ENCODE measurements at regions not wholly inside any gene's neighbourhood (a gene's known extent, or its start where the extent isn't known, plus 50 kb on each side); places are given as distances from the start of the nearest gene placed in this dataset.

DNA sequence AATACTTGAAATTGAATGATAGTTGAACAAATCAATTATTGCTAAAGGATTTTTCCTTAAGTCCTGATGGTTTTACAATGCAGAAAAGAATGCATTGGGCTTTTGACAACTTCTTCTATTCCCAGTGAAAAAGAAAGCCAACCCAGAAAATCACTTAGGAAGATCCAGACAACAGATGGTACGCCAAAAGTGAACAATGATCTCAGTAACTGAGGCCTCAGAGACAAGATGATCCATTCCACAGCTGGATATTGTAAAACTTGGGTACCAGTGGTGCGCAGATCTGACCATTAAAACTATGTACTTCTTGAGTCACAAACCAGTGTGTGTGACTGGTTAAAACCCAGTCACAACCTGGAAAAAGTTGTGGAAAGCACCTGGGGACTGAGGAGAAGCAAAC is 173.5 kb downstream of the ETAA1 start:
- no peak for DNase-seq
- ChIA-PET POLR2A (no interaction called here), CTCF (no interaction called here)
- Mint-ChIP-seq H3K4me3 (ENCODE audit: unreplicated experiment) (no peak overlapping the region), H3K27ac (ENCODE audit: unreplicated experiment) (no peak overlapping the region), H3K9me3 (ENCODE audit: unreplicated experiment) (peaks cover 9% of the 10 kb centered on the region), H3K4me1 (ENCODE audit: low read depth, unreplicated experiment) (no peaks in the 10 kb centered on the region), H3K36me3 (ENCODE audit: insufficient read depth, unreplicated experiment) (no peaks in the 10 kb centered on the region), H3K27me3 (ENCODE audit: insufficient read depth, unreplicated experiment) (peaks cover 3% of the 10 kb centered on the region)
- TF ChIP-seq CTCF (IDR thresholded peaks at IDR 0.05; ENCODE audit: insufficient read depth in 1 of 2, low read depth in 1 of 2, low read length in 1 of 2, severe bottlenecking in 1 of 2, unreplicated experiment in 1 of 2) = no peak
- intact Hi-C loops (cut with micrococcal nuclease; ENCODE audit: unreplicated experiment) = no loop called here
- Histone ChIP-seq H3K9me3 (no peaks in the 10 kb centered on the region), H3K27me3 (replicated peaks; ENCODE audit: control insufficient read depth, insufficient read depth, low read length) (no peaks in the 10 kb centered on the region), H3K4me1 (no peaks in the 10 kb centered on the region; the same call in 1 of the 2 replicates), H3K4me3 (ENCODE audit: low read depth, low read length) (no peak overlapping the region), H3K36me3 (ENCODE audit: control insufficient read depth, insufficient read depth, low read length) (no peaks in the 10 kb centered on the region)
- no TSS peak for BruUV-seq (replicated peaks)

DNA sequence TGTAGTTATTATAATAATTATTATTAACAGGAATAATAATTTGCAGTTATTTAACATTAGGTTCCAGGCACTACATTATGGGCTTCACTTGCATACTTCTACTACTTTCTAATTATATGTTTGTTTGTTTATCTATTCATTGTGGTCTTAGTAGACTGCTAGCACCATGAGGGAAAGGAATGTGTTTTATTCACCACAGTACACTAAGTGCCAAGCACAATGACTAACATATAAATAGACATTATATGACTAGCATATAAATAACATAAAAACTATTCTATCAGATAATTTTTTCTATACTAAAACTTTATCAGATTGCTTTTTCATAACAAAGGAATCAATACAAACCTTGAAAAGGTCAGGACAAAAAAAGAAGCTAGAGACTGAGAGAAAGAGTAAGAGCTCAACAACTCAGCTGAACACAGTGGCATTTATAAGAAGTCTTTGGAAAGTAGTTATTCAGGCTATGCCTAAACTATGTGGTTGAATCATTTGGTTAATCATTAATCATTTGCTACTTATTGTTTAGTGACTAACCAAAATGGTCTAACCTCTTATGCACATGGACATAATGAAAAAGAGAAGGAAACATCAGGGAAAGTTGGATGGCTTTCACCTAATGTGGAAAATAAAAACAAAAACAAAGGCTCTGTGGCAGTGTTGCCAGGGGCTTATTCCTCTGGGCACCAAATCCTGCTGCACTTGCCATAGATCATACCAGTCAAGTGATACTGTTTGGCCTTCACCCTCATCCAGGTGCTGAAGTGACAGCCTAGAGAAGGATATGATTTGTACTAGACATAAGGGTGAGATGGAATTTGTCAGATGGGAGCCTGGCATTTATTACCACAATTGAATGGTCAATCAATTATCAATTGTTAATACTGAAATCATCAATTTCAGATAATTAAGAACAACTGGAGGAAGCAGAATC is 174.9 kb downstream of the ETAA1 start:
- Mint-ChIP-seq H3K4me3 (ENCODE audit: unreplicated experiment) (no peak overlapping the region), H3K36me3 (ENCODE audit: insufficient read depth, unreplicated experiment) (no peaks in the 10 kb centered on the region), H3K27me3 (ENCODE audit: insufficient read depth, unreplicated experiment) (no peaks in the 10 kb centered on the region), H3K4me1 (ENCODE audit: low read depth, unreplicated experiment) (no peaks in the 10 kb centered on the region), H3K27ac (ENCODE audit: unreplicated experiment) (no peak overlapping the region), H3K9me3 (ENCODE audit: unreplicated experiment) (peaks cover under 1% of the 10 kb centered on the region)
- intact Hi-C loops (cut with micrococcal nuclease; ENCODE audit: unreplicated experiment) = no loop called here
- Histone ChIP-seq H3K9me3 (no peaks in the 10 kb centered on the region), H3K4me3 (ENCODE audit: low read depth, low read length) (no peak overlapping the region), H3K36me3 (ENCODE audit: control insufficient read depth, insufficient read depth, low read length) (no peaks in the 10 kb centered on the region), H3K4me1 (no peaks in the 10 kb centered on the region; the same call in 1 of the 2 replicates), H3K27me3 (replicated peaks; ENCODE audit: control insufficient read depth, insufficient read depth, low read length) (no peaks in the 10 kb centered on the region)
- no peak for DNase-seq
- POLR2A ChIA-PET = no interaction called here
- BruUV-seq (replicated peaks) = no TSS peak
- TF ChIP-seq CTCF (IDR thresholded peaks at IDR 0.05; ENCODE audit: insufficient read depth in 1 of 2, low read depth in 1 of 2, low read length in 1 of 2, severe bottlenecking in 1 of 2, unreplicated experiment in 1 of 2) = no peak
- CTCF ChIA-PET = no interaction called here

- Mint-ChIP-seq H3K4me1 (ENCODE audit: low read depth, unreplicated experiment) (no peaks in the 10 kb centered on the region), H3K36me3 (ENCODE audit: insufficient read depth, unreplicated experiment) (no peaks in the 10 kb centered on the region), H3K9me3 (ENCODE audit: unreplicated experiment) (no peaks in the 10 kb centered on the region), H3K27ac (ENCODE audit: unreplicated experiment) (no peak overlapping the region), H3K27me3 (ENCODE audit: insufficient read depth, unreplicated experiment) (peaks cover under 1% of the 10 kb centered on the region), H3K4me3 (ENCODE audit: unreplicated experiment) (no peak overlapping the region)
- H3K4me3 ChIP-seq (ENCODE audit: low read depth, low read length) = no peak overlapping the region
- DNase-seq = no peak
- H3K4me1 ChIP-seq = no peaks in the 10 kb centered on the region; the same call in 1 of the 2 replicates
- intact Hi-C loops (cut with micrococcal nuclease; ENCODE audit: unreplicated experiment) = no loop called here
- ChIA-PET POLR2A (no interaction called here), CTCF (no interaction called here)
- H3K9me3 ChIP-seq = no peaks in the 10 kb centered on the region
- no peak for TF ChIP-seq CTCF (IDR thresholded peaks at IDR 0.05; ENCODE audit: insufficient read depth in 1 of 2, low read depth in 1 of 2, low read length in 1 of 2, severe bottlenecking in 1 of 2, unreplicated experiment in 1 of 2)
- no peaks in the 10 kb centered on the region for H3K27me3 ChIP-seq (replicated peaks; ENCODE audit: control insufficient read depth, insufficient read depth, low read length)
- BruUV-seq (replicated peaks) = no TSS peak
- H3K36me3 ChIP-seq (ENCODE audit: control insufficient read depth, insufficient read depth, low read length) = no peaks in the 10 kb centered on the region
Measured at GRCh38 chr2:67572721-67573435, 175.7 kb downstream of the ETAA1 start.
